ENCODE measurements at regions not wholly inside any gene's neighbourhood (a gene's known extent, or its start where the extent isn't known, plus 50 kb on each side); places are given as distances from the start of the nearest gene placed in this dataset.

GRCh38 chr13:80040196-80040980 is 300.5 kb downstream of the SPRY2 start:
- Mint-ChIP-seq H3K27me3 (no peaks in the 10 kb centered on the region), H3K4me3 (no peak overlapping the region)
- no peak for TF ChIP-seq CTCF (IDR thresholded peaks at IDR 0.05)

GRCh38 chr13:80039000-80039399 is 301.9 kb downstream of the SPRY2 start:
- H3K9me3 Mint-ChIP-seq = no peaks in the 10 kb centered on the region
- DNase-seq (peak in 2 of 14 experiments; percentile 9 to 13), ATAC-seq (ENCODE audit: poor library complexity) (no peak)
- Histone ChIP-seq H3K27ac (ENCODE audit: low read depth in 1 of 2, low read length in 2 of 2) (no peak overlapping the region), H3K4me1 (ENCODE audit: insufficient read depth, low read length) (no peaks in the 10 kb centered on the region), H3K9me3 (ENCODE audit: control insufficient read depth in 1 of 2, insufficient read depth in 1 of 2, low read length in 2 of 2) (no peaks in the 10 kb centered on the region), H3K36me3 (ENCODE audit: insufficient read depth, low read length) (no peaks in the 10 kb centered on the region), H3K4me3 (ENCODE audit: low read length) (no peak overlapping the region), H3K27me3 (ENCODE audit: control insufficient read depth in 1 of 2, insufficient read depth in 2 of 2, low read length in 2 of 2) (no peaks in the 10 kb centered on the region)
- no peaks in the 10 kb centered on the region for H3K36me3 Mint-ChIP-seq (ENCODE audit: low read depth)
- intact Hi-C loops (cut with DNase I, micrococcal nuclease) = no loop called here
- no peaks in the 10 kb centered on the region for H3K27me3 Mint-ChIP-seq
- no peaks in the 10 kb centered on the region for H3K4me1 Mint-ChIP-seq (ENCODE audit: low read depth)
- CTCF ChIA-PET = no interaction called here
- H3K4me3 Mint-ChIP-seq = no peak overlapping the region
- no peak overlapping the region for H3K27ac Mint-ChIP-seq
- TF ChIP-seq CTCF (IDR thresholded peaks at IDR 0.05) = no peak
- POLR2A ChIA-PET = no interaction called here

More at GRCh38 chr13:80040196-80040980, 300.5 kb downstream of the SPRY2 start:
- Histone ChIP-seq H3K4me3 (ENCODE audit: low read length) (no peak overlapping the region), H3K36me3 (ENCODE audit: insufficient read depth, low read length) (no peaks in the 10 kb centered on the region), H3K4me1 (ENCODE audit: insufficient read depth, low read length) (no peaks in the 10 kb centered on the region), H3K27me3 (ENCODE audit: control insufficient read depth in 1 of 2, insufficient read depth in 2 of 2, low read length in 2 of 2) (no peaks in the 10 kb centered on the region), H3K9me3 (ENCODE audit: control insufficient read depth in 1 of 2, insufficient read depth in 1 of 2, low read length in 2 of 2) (no peaks in the 10 kb centered on the region), H3K27ac (ENCODE audit: low read depth in 1 of 2, low read length in 2 of 2) (no peak overlapping the region)
- Mint-ChIP-seq H3K36me3 (ENCODE audit: low read depth) (no peaks in the 10 kb centered on the region), H3K27ac (no peak overlapping the region), H3K9me3 (no peaks in the 10 kb centered on the region), H3K4me1 (ENCODE audit: low read depth) (no peaks in the 10 kb centered on the region)
- DNase-seq (peak in 2 of 14 experiments; percentile 27 to 46), ATAC-seq (ENCODE audit: poor library complexity) (no peak)
- intact Hi-C loops (cut with DNase I, micrococcal nuclease) = no loop called here
- ChIA-PET CTCF (no interaction called here), POLR2A (no interaction called here)

- no peaks in the 10 kb centered on the region for H3K36me3 ChIP-seq (ENCODE audit: insufficient read depth, low read length)
- POLR2A ChIA-PET = no interaction called here
- CTCF ChIA-PET = no interaction called here
- Mint-ChIP-seq H3K4me3 (no peak overlapping the region), H3K27me3 (no peaks in the 10 kb centered on the region), H3K27ac (no peak overlapping the region), H3K9me3 (no peaks in the 10 kb centered on the region), H3K36me3 (ENCODE audit: low read depth) (no peaks in the 10 kb centered on the region), H3K4me1 (ENCODE audit: low read depth) (no peaks in the 10 kb centered on the region)
- H3K9me3 ChIP-seq (ENCODE audit: control insufficient read depth in 1 of 2, insufficient read depth in 1 of 2, low read length in 2 of 2) = no peaks in the 10 kb centered on the region
- H3K4me3 ChIP-seq (ENCODE audit: low read length) = no peak overlapping the region
- DNase-seq (no peak), ATAC-seq (ENCODE audit: poor library complexity) (no peak)
- intact Hi-C loops (cut with DNase I, micrococcal nuclease) = no loop called here
- H3K4me1 ChIP-seq (ENCODE audit: insufficient read depth, low read length) = no peaks in the 10 kb centered on the region
- no peak for TF ChIP-seq CTCF (IDR thresholded peaks at IDR 0.05)
- H3K27ac ChIP-seq (ENCODE audit: low read depth in 1 of 2, low read length in 2 of 2) = no peak overlapping the region
- H3K27me3 ChIP-seq (ENCODE audit: control insufficient read depth in 1 of 2, insufficient read depth in 2 of 2, low read length in 2 of 2) = no peaks in the 10 kb centered on the region
Observed at GRCh38 chr13:80038371-80038770, 302.6 kb downstream of the SPRY2 start.

All from CD4-positive, alpha-beta T cell (primary cell).